ENCODE measurements at regions not wholly inside any gene's neighbourhood (a gene's known extent, or its start where the extent isn't known, plus 50 kb on each side); places are given as distances from the start of the nearest gene placed in this dataset.

DNA sequence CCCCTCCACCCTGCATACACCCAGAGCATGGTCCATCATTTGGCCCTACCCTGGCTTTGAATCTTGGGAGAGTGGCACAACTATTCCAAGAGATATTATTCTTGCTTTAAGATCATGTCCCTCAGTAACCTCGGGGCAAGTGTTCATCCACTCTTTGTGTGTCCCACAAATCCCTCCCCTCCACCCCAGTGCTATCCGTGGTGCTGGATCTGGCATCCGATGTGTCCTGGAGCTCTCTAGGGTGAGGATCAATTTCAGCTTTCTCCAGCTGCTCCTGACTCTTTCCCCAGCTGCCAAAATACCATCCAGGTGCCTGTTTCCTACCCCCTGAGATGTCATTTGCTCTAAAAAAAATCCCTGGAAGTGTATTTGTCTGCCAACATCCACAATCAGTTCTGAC, 64.8 kb upstream of the CMKLR1 start:
- no peak for TF ChIP-seq CTCF (IDR thresholded peaks at IDR 0.05)
- no peak for TF ChIP-seq POLR2AphosphoS5 (IDR thresholded peaks at IDR 0.05)
- TF ChIP-seq POLR2A (IDR thresholded peaks at IDR 0.05; ENCODE audit: low read depth): no peak

Data from esophagus muscularis mucosa (tissue), 3 donors.